Spleen (tissue), 11 donors: ENCODE measurements at regions not wholly inside any gene's neighbourhood (a gene's known extent, or its start where the extent isn't known, plus 50 kb on each side); places are given as distances from the start of the nearest gene placed in this dataset.

ENCODE experiments used
- DNase-seq: peaks from one replicate; pipeline ENCODE4 v3.0.0-alpha.2; 2020
- H3K27ac ChIP-seq, 8 donors: fragments of 200-600 bp; sonication (generic) in 7 of 8; 1 replicate in 4 of 8; 2 replicates in 4 of 8; pipeline versions ENCODE4 v1.5.0 to v1.8.0; 2016 to 2021; ENCODE audit warnings: inconsistent platforms in 4 of 8, mild to moderate bottlenecking in 4 of 8, moderate library complexity in 1 of 8
- H3K27me3 ChIP-seq, 7 donors: fragments of 200-600 bp; sonication (generic) in 6 of 7; replicated peaks in 1 of 7; 1 replicate in 4 of 7; 2 replicates in 3 of 7; pipeline versions ENCODE4 v1.5.0 to v1.8.0; 2016 to 2021; ENCODE audit warnings: inconsistent platforms in 3 of 7, mild to moderate bottlenecking in 1 of 7
- H3K36me3 ChIP-seq, 6 donors: fragments of 200-600 bp; sonication (generic) in 5 of 6; 1 replicate in 4 of 6; 2 replicates in 2 of 6; pipeline versions ENCODE4 v1.5.0 to v1.8.0; 2016 to 2021; ENCODE audit warnings: inconsistent platforms in 2 of 6
- H3K4me1 ChIP-seq, 6 donors: fragments of 200-600 bp; sonication (generic) in 5 of 6; 1 replicate in 3 of 6; 2 replicates in 3 of 6; pipeline versions ENCODE4 v1.5.0 to v1.8.0; 2016 to 2021; ENCODE audit warnings: inconsistent platforms in 3 of 6
- H3K4me3 ChIP-seq, 8 donors: fragments of 200-600 bp; sonication (generic) in 7 of 8; 1 replicate in 4 of 8; 2 replicates in 4 of 8; pipeline versions ENCODE4 v1.5.0 to v1.8.0; 2016 to 2021; ENCODE audit warnings: inconsistent platforms in 4 of 8, mild to moderate bottlenecking in 4 of 8, moderate library complexity in 2 of 8
- H3K9me3 ChIP-seq, 8 donors: fragments of 200-600 bp; sonication (generic) in 7 of 8; 1 replicate in 4 of 8; 2 replicates in 4 of 8; pipeline versions ENCODE4 v1.5.0 to v1.8.0; 2016 to 2021; ENCODE audit warnings: inconsistent platforms in 4 of 8
- CTCF ChIP-seq, 11 experiments: fragments of 200-600 bp in 7 of 11; fragments of 450-650 bp in 4 of 11; sonication (generic) in 4 of 11; IDR thresholded peaks in 8 of 11; conservative IDR thresholded peaks in 3 of 11; 1 replicate in 7 of 11; 2 replicates in 4 of 11; pipeline versions ENCODE4 v1.4.0 to v1.8.0; 2016 to 2021; ENCODE audit warnings: antibody characterized with exemption in 11 of 11, inconsistent platforms in 4 of 11, mild to moderate bottlenecking in 1 of 11
- POLR2A ChIP-seq, 3 donors: fragments of 450-650 bp; IDR thresholded peaks; one replicate each; pipeline ENCODE4 v1.5.1; 2017; ENCODE audit warnings: antibody characterized with exemption in 3 of 3, mild to moderate bottlenecking in 1 of 3
- POLR2AphosphoS5 ChIP-seq, 3 donors: sonication (generic); formaldehyde crosslinking; IDR thresholded peaks; one replicate each; pipeline ENCODE4 v1.5.1; 2017; ENCODE audit warnings: antibody characterized with exemption in 3 of 3
- WGBS, 5 donors: extraction: QIAGEN DNeasy Blood & Tissue Kit in 3 of 5; methylation state at CpG; one replicate each; pipeline versions ENCODE4 v1.1.5 to v1.1.7; 2013 to 2018; 5-methylcytosine and 5-hydroxymethylcytosine counted together
- intact Hi-C: fragments of 100-400 bp; cut with DNase I; formaldehyde crosslinking; loops from one replicate; pipeline ENCODE4 v1.15.0; 2023; ENCODE audit warnings: low total_unique reads
- donor health status: healthy with polysubstance abuse.
- donor health status: DM: no; HTN: no; CAD: no; lungs with moderate emphysema.
- donor health status: DM: no; HTN: no; CAD: no.
- donor health status: Bipolar disorder and iron deficiency.
- donor health status: healthy.
- donor health status: DM: no; HTN: no; CAD: no.
- donor health status: DM: yes; HTN: yes; CAD: no.

- Histone ChIP-seq H3K4me1 (no peaks in the 10 kb centered on the region), H3K9me3 (peaks cover 0 to 4% (median 0%) of the 10 kb centered on the region in 8 donors), H3K27ac (no peak overlapping the region), H3K27me3 (peaks cover 0 to 14% (median 0%) of the 10 kb centered on the region in 7 donors), H3K36me3 (no peaks in the 10 kb centered on the region), H3K4me3 (no peak overlapping the region)
- no peak for TF ChIP-seq CTCF (IDR thresholded peaks at IDR 0.05 in 8 of 11, conservative IDR thresholded peaks at IDR 0.05 in 3 of 11)
- TF ChIP-seq POLR2AphosphoS5 (IDR thresholded peaks at IDR 0.05) = no peak
- TF ChIP-seq POLR2A (IDR thresholded peaks at IDR 0.05) = no peak
- intact Hi-C loops = no loop called here
- 83 to 95% (median 87%) methylated on average over 6 of the region's 6 CpGs for WGBS, 5 donors
- DNase-seq = no peak
Observed at GRCh38 chr15:91625506-91625905, 228.0 kb upstream of the SLCO3A1 start.

GRCh38 chr15:91627473-91628278 lies 225.8 kb upstream of the SLCO3A1 start:
- intact Hi-C loops = no loop called here
- no peak for DNase-seq
- no peak overlapping the region for H3K27ac ChIP-seq

GRCh38 chr15:91630090-91630489 lies 223.4 kb upstream of the SLCO3A1 start:
- intact Hi-C loops = no loop called here
- no peak overlapping the region for H3K27ac ChIP-seq
- H3K9me3 ChIP-seq = peaks cover 0 to 4% (median 0%) of the 10 kb centered on the region in 8 donors
- no peak for DNase-seq
- no peaks in the 10 kb centered on the region for H3K36me3 ChIP-seq
- H3K4me1 ChIP-seq = no peaks in the 10 kb centered on the region
- 78 to 88% (median 81%) methylated on average over 6 of the region's 6 CpGs for WGBS, 5 donors
- TF ChIP-seq POLR2A (IDR thresholded peaks at IDR 0.05) (no peak), POLR2AphosphoS5 (IDR thresholded peaks at IDR 0.05) (no peak), CTCF (IDR thresholded peaks at IDR 0.05 in 8 of 11, conservative IDR thresholded peaks at IDR 0.05 in 3 of 11) (no peak)
- no peak overlapping the region for H3K4me3 ChIP-seq
- no peaks in the 10 kb centered on the region for H3K27me3 ChIP-seq

More at GRCh38 chr15:91627473-91628278, 225.8 kb upstream of the SLCO3A1 start:
- peaks cover 0 to 4% (median 0%) of the 10 kb centered on the region in 8 donors for H3K9me3 ChIP-seq
- no peaks in the 10 kb centered on the region for H3K4me1 ChIP-seq
- TF ChIP-seq POLR2A (IDR thresholded peaks at IDR 0.05) (no peak), POLR2AphosphoS5 (IDR thresholded peaks at IDR 0.05) (no peak), CTCF (IDR thresholded peaks at IDR 0.05 in 8 of 11, conservative IDR thresholded peaks at IDR 0.05 in 3 of 11) (no peak)
- WGBS, 5 donors = 64 to 76% (median 76%) methylated on average over 10 to 11 of the region's 11 CpGs
- no peaks in the 10 kb centered on the region for H3K36me3 ChIP-seq
- H3K27me3 ChIP-seq = no peaks in the 10 kb centered on the region
- H3K4me3 ChIP-seq = no peak overlapping the region

- Histone ChIP-seq H3K36me3 (no peaks in the 10 kb centered on the region), H3K27me3 (no peaks in the 10 kb centered on the region), H3K4me1 (no peaks in the 10 kb centered on the region), H3K27ac (no peak overlapping the region), H3K9me3 (peaks cover 0 to 4% (median 0%) of the 10 kb centered on the region in 8 donors), H3K4me3 (no peak overlapping the region)
- TF ChIP-seq POLR2AphosphoS5 (IDR thresholded peaks at IDR 0.05) = no peak
- no peak for TF ChIP-seq POLR2A (IDR thresholded peaks at IDR 0.05)
- no peak for TF ChIP-seq CTCF (IDR thresholded peaks at IDR 0.05 in 8 of 11, conservative IDR thresholded peaks at IDR 0.05 in 3 of 11)
- no peak for DNase-seq
- WGBS, 5 donors = 92 to 97% (median 93%) methylated on average over 2 of the region's 2 CpGs
- intact Hi-C loops = no loop called here
Observed at GRCh38 chr15:91632176-91632575, 221.3 kb upstream of the SLCO3A1 start.
